SK-N-MC (cell line): ENCODE measurements at regions not wholly inside any gene's neighbourhood (a gene's known extent, or its start where the extent isn't known, plus 50 kb on each side); places are given as distances from the start of the nearest gene placed in this dataset.

Source experiments
- EZH2 ChIP-seq: fragments of 200-600 bp; sonication (generic); IDR thresholded peaks from one replicate; pipeline ENCODE4 v1.6.1; 2017; ENCODE audit warnings: antibody characterized with exemption
- POLR2AphosphoS5 ChIP-seq: IDR thresholded peaks from 2 replicates; pipeline ENCODE4 v1.6.1; 2012; ENCODE audit warnings: mild to moderate bottlenecking, low read depth, low read length, borderline replicate concordance

DNA sequence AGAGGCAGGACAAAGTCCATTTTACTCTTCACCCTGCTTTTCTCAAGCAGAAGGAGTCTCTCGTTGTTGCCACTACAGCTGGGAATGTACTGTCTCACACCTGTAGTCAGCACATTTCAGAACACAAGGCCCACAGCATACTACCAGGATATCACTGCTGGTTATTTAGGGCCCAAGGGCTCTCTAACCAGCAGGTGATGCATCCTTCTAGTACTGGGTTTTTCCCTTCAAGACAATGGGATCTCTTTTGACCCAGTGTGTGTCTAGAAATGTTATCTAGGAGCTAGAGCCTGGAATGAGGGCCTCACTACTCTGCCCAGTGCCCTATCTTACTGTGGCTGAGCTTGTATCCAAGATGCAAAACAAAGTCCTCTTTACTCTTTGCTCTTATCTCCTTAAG lies 235.1 kb upstream of the PRR16 start:
- TF ChIP-seq POLR2AphosphoS5, result no peak
- TF ChIP-seq EZH2, result no peak
